Tibial nerve (tissue), 4 donors: ENCODE measurements at regions not wholly inside any gene's neighbourhood (a gene's known extent, or its start where the extent isn't known, plus 50 kb on each side); places are given as distances from the start of the nearest gene placed in this dataset.

ENCODE experiments used
- DNase-seq, 2 donors: peaks; one replicate each; pipeline ENCODE4 v3.0.0-alpha.2; 2019; ENCODE audit warnings: low spot score in 2 of 2
- H3K27ac ChIP-seq, 4 donors: fragments of 200-600 bp; sonication (generic) in 3 of 4; one replicate each; pipeline ENCODE4 v1.5.1; 2017 to 2019; ENCODE audit warnings: mild to moderate bottlenecking in 1 of 4
- H3K27me3 ChIP-seq, 2 donors: fragments of 200-600 bp; sonication (generic) in 1 of 2; one replicate each; pipeline versions ENCODE4 v1.5.1 to v1.6.0; 2017 to 2019
- H3K36me3 ChIP-seq, 3 donors: fragments of 200-600 bp; sonication (generic); one replicate each; pipeline ENCODE4 v1.5.1; 2018 to 2019
- H3K4me1 ChIP-seq, 4 donors: fragments of 200-600 bp; sonication (generic) in 3 of 4; one replicate each; pipeline ENCODE4 v1.5.1; 2017 to 2019
- H3K4me3 ChIP-seq, 4 donors: fragments of 200-600 bp; sonication (generic) in 3 of 4; one replicate each; pipeline ENCODE4 v1.5.1; 2017 to 2019; ENCODE audit warnings: mild to moderate bottlenecking in 1 of 4, moderate library complexity in 1 of 4
- H3K9me3 ChIP-seq, 4 donors: fragments of 200-600 bp; sonication (generic) in 3 of 4; one replicate each; pipeline ENCODE4 v1.5.1; 2017 to 2019
- CTCF ChIP-seq, 5 experiments: fragments of 200-600 bp in 3 of 5; fragments of 450-650 bp in 2 of 5; sonication (generic) in 3 of 5; IDR thresholded peaks; one replicate each; pipeline ENCODE4 v1.5.1; 2016 to 2019; ENCODE audit warnings: antibody characterized with exemption in 5 of 5, mild to moderate bottlenecking in 3 of 5, moderate library complexity in 2 of 5
- EP300 ChIP-seq, 2 donors: sonication (generic); formaldehyde crosslinking; IDR thresholded peaks; one replicate each; pipeline ENCODE4 v1.6.1; 2017; ENCODE audit warnings: antibody characterized with exemption in 2 of 2, mild to moderate bottlenecking in 1 of 2
- POLR2A ChIP-seq, 2 donors: fragments of 450-650 bp; IDR thresholded peaks; one replicate each; pipeline ENCODE4 v1.6.1; 2017; ENCODE audit warnings: antibody characterized with exemption in 2 of 2, mild to moderate bottlenecking in 2 of 2, moderate library complexity in 2 of 2
- WGBS, 2 donors: methylation state at CpG; one replicate each; pipeline ENCODE4 v1.1.5; 2018; 5-methylcytosine and 5-hydroxymethylcytosine counted together

- 65 to 66% methylated on average over 2 of the region's 2 CpGs for whole genome bisulfite sequencing, 2 donors
Measured at GRCh38 chr2:49403637-49404036, 249.3 kb upstream of the FSHR start.

GRCh38 chr2:49379406-49379805 lies 225.1 kb upstream of the FSHR start:
- no peak for DNase-seq
- Histone ChIP-seq H3K4me3 (no peak overlapping the region), H3K27ac (no peak overlapping the region), H3K4me1 (no peaks in the 10 kb centered on the region), H3K36me3 (no peaks in the 10 kb centered on the region), H3K27me3 (no peaks in the 10 kb centered on the region), H3K9me3 (no peaks in the 10 kb centered on the region)
- WGBS, 2 donors = 47 to 68% methylated on average over 1 of the region's 1 CpG
- TF ChIP-seq POLR2A (IDR thresholded peaks at IDR 0.05) (no peak), EP300 (IDR thresholded peaks at IDR 0.05) (no peak)

More at GRCh38 chr2:49403637-49404036, 249.3 kb upstream of the FSHR start:
- DNase-seq = no peak
- Histone ChIP-seq H3K4me3 (no peak overlapping the region), H3K27ac (no peak overlapping the region), H3K36me3 (no peaks in the 10 kb centered on the region), H3K4me1 (no peaks in the 10 kb centered on the region), H3K9me3 (peaks cover 0 to 7% (median 0%) of the 10 kb centered on the region in 4 donors), H3K27me3 (no peaks in the 10 kb centered on the region)
- no peak for TF ChIP-seq CTCF (IDR thresholded peaks at IDR 0.05)
- no peak for TF ChIP-seq EP300 (IDR thresholded peaks at IDR 0.05)
- no peak for TF ChIP-seq POLR2A (IDR thresholded peaks at IDR 0.05)

DNA sequence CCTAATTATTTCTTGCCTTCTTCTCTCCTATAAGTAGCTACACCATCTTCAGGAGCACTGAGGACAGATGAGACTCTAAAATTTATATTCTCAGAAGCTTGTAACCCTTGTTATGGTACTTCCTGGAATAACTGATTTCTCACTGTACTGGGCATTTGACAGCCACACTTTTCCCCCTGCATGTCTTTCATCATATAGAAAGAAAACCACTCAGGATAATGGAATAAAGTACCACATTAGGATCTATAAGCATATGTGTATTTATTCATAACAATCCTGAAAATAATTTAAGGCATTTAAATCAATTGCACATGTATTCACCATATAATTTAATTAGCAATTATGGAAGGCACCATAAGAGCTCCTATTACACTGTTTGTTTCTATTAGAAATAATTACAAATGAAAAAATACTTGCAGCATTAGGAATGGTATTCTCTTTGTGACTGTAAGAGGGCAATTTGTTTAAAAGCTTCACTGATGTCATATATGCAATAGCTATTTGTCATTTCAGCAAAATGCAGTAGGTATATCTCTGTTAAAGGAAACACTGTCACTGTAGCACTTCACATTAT lies 216.9 kb upstream of the FSHR start:
- DNase-seq = no peak

DNA sequence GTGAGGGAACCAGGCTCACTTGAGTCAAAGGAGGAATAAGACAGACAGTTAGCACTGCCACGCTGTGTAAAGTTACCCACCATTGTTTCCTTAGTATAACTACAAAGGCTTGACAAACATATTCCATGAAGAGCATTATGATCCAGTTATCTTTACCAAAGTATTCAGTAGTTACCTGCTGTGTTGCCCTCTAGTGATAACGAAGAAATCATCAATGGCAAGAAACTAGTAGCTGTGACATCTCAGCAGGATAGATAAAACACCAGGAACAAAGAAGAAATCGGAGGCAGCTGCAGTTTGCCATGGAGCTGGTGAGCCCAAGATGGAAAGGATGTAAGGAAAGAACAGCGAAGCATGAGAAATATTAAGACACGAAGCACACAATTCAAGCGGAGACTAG lies 215.3 kb upstream of the FSHR start:
- TF ChIP-seq EP300 (IDR thresholded peaks at IDR 0.05) (no peak), CTCF (IDR thresholded peaks at IDR 0.05) (no peak), POLR2A (IDR thresholded peaks at IDR 0.05) (no peak)
- Histone ChIP-seq H3K27me3 (no peaks in the 10 kb centered on the region), H3K36me3 (no peaks in the 10 kb centered on the region), H3K27ac (no peak overlapping the region), H3K4me1 (no peaks in the 10 kb centered on the region), H3K9me3 (no peaks in the 10 kb centered on the region), H3K4me3 (no peak overlapping the region)
- WGBS, 2 donors = 73 to 82% methylated on average over 6 of the region's 6 CpGs
- no peak for DNase-seq

More for the DNA sequence above, 216.9 kb upstream of the FSHR start:
- no peak overlapping the region for H3K27ac ChIP-seq
- no peaks in the 10 kb centered on the region for H3K4me1 ChIP-seq
- no peaks in the 10 kb centered on the region for H3K27me3 ChIP-seq
- no peak overlapping the region for H3K4me3 ChIP-seq
- no peaks in the 10 kb centered on the region for H3K9me3 ChIP-seq
- no peaks in the 10 kb centered on the region for H3K36me3 ChIP-seq
- TF ChIP-seq POLR2A (IDR thresholded peaks at IDR 0.05) (no peak), EP300 (IDR thresholded peaks at IDR 0.05) (no peak), CTCF (IDR thresholded peaks at IDR 0.05) (no peak)

DNA sequence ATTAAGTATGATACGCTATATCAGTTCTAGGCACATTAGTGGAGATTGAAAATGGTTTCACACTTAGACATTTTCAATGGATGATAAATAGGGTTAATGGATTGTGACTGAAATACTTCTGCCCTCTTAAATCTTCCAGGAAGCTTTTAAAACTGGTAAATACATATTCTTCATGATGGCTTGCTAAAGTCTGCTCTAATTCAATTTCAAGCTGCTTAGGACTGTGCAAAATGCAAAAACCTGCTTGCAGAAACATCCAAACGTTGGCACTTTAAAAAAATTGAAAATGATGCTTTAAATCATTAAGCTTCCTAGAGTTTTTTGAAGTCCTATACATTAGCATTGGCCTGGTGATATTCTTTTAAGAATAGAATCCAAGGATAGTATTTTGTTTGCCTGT lies 214.8 kb upstream of the FSHR start:
- H3K4me3 ChIP-seq = no peak overlapping the region
- DNase-seq = no peak

More for the DNA sequence above, 214.8 kb upstream of the FSHR start:
- no peak overlapping the region for H3K27ac ChIP-seq
- H3K27me3 ChIP-seq = no peaks in the 10 kb centered on the region
- no peaks in the 10 kb centered on the region for H3K4me1 ChIP-seq
- H3K36me3 ChIP-seq = no peaks in the 10 kb centered on the region
- WGBS, 2 donors = 68 to 69% methylated on average over 2 of the region's 2 CpGs
- no peak for TF ChIP-seq EP300 (IDR thresholded peaks at IDR 0.05)
- TF ChIP-seq CTCF (IDR thresholded peaks at IDR 0.05) = no peak
- TF ChIP-seq POLR2A (IDR thresholded peaks at IDR 0.05) = no peak
- no peaks in the 10 kb centered on the region for H3K9me3 ChIP-seq
